CD4-positive, alpha-beta T cell (primary cell): ENCODE measurements at regions not wholly inside any gene's neighbourhood (a gene's known extent, or its start where the extent isn't known, plus 50 kb on each side); places are given as distances from the start of the nearest gene placed in this dataset.
"Not testable (repeated sequence)": the region's sequence is repeated elsewhere in the genome, so short reads cannot be mapped to it uniquely, and the experiment has no call there.

Experiments
- ATAC-seq: fragments of 200-7000 bp; cut with Tn5 transposase; one replicate; pipeline ENCODE4 v1.10.0; 2022; ENCODE audit warnings: mild to moderate bottlenecking; ENCODE audit not compliant: poor library complexity
- CTCF ChIA-PET: fragments of 350-600 bp; sonication (Branson Sonifier 250); formaldehyde crosslinking; loops from one replicate; lab custom pipeline; 2021; ENCODE audit warnings: antibody characterized with exemption, inconsistent platforms; lab: Charles Lee
- POLR2A ChIA-PET: fragments of 350-600 bp; sonication (Branson Sonifier 250); formaldehyde crosslinking; loops from one replicate; lab custom pipeline; 2021; ENCODE audit warnings: antibody characterized with exemption, inconsistent platforms; lab: Charles Lee
- DNase-seq, 14 experiments: peaks; one replicate each; pipeline ENCODE4 v3.0.0-alpha.2; 2013 to 2020; ENCODE audit warnings: mixed read lengths in 2 of 14
- H3K27ac ChIP-seq, 2 donors: one replicate each; pipeline versions ENCODE4 v1.5.1 to v1.7.0; 2013; ENCODE audit warnings: low read length in 2 of 2, low read depth in 1 of 2, mild to moderate bottlenecking in 1 of 2
- H3K27me3 ChIP-seq, 2 experiments: 1 replicate in 1 of 2; 2 replicates in 1 of 2; pipeline versions ENCODE4 v1.6.1 to v1.7.0; 2013; ENCODE audit warnings: low read length in 2 of 2, control low read depth in 1 of 2, mild to moderate bottlenecking in 1 of 2, moderate library complexity in 1 of 2; ENCODE audit not compliant: insufficient read depth in 2 of 2, control insufficient read depth in 1 of 2
- H3K36me3 ChIP-seq: one replicate; pipeline ENCODE4 v1.6.1; 2013; ENCODE audit warnings: low read length, control low read depth; ENCODE audit not compliant: insufficient read depth
- H3K4me1 ChIP-seq: one replicate; pipeline ENCODE4 v1.6.1; 2013; ENCODE audit warnings: low read length, control low read depth; ENCODE audit not compliant: insufficient read depth
- H3K4me3 ChIP-seq: one replicate; pipeline ENCODE4 v1.5.1; 2013; ENCODE audit warnings: mild to moderate bottlenecking, low read length, moderate library complexity
- H3K9me3 ChIP-seq, 2 experiments: 1 replicate in 1 of 2; 2 replicates in 1 of 2; pipeline versions ENCODE4 v1.6.1 to v1.7.0; 2013; ENCODE audit warnings: low read length in 2 of 2, mild to moderate bottlenecking in 2 of 2, control low read depth in 1 of 2, moderate library complexity in 1 of 2; ENCODE audit not compliant: control insufficient read depth in 1 of 2, insufficient read depth in 1 of 2
- H3K27ac Mint-ChIP-seq: one replicate; pipeline ENCODE4 v1.8.0; 2020; ENCODE audit warnings: mixed read lengths
- H3K27me3 Mint-ChIP-seq: one replicate; pipeline ENCODE4 v1.8.0; 2021; ENCODE audit warnings: mixed read lengths
- H3K36me3 Mint-ChIP-seq: one replicate; pipeline ENCODE4 v1.8.0; 2021; ENCODE audit warnings: low read depth, mixed read lengths
- H3K4me1 Mint-ChIP-seq: one replicate; pipeline ENCODE4 v1.8.0; 2021; ENCODE audit warnings: low read depth, mixed read lengths
- H3K4me3 Mint-ChIP-seq: one replicate; pipeline ENCODE4 v1.8.0; 2020; ENCODE audit warnings: mild to moderate bottlenecking, mixed read lengths
- H3K9me3 Mint-ChIP-seq: one replicate; pipeline ENCODE4 v1.8.0; 2020; ENCODE audit warnings: mixed read lengths
- CTCF ChIP-seq: fragments of 200-600 bp; IDR thresholded peaks from one replicate; pipeline ENCODE4 v1.8.0; 2022; ENCODE audit warnings: antibody characterized with exemption, mild to moderate bottlenecking
- intact Hi-C, 2 experiments: fragments of 100-400 bp; cut with DNase I in 1 of 2; cut with micrococcal nuclease in 1 of 2; formaldehyde crosslinking; loops; one replicate each; pipeline versions ENCODE4 v1.15.1 to v1.9.0; 2023 to 2025; cut with DNase I, micrococcal nuclease

- no peaks in the 10 kb centered on the region for H3K27me3 Mint-ChIP-seq
- ChIA-PET POLR2A (no interaction called here), CTCF (no interaction called here)
- DNase-seq = no peak
- H3K36me3 ChIP-seq = no peaks in the 10 kb centered on the region
- no peaks in the 10 kb centered on the region for H3K4me1 ChIP-seq
- no peak for ATAC-seq
- H3K4me3 Mint-ChIP-seq = no peak overlapping the region
- no peaks in the 10 kb centered on the region for H3K27me3 ChIP-seq
- intact Hi-C loops = no loop called here
- no peaks in the 10 kb centered on the region for H3K4me1 Mint-ChIP-seq
- peaks cover 5% of the 10 kb centered on the region for H3K9me3 Mint-ChIP-seq
- H3K27ac ChIP-seq = no peak overlapping the region
- H3K27ac Mint-ChIP-seq = no peak overlapping the region
- H3K9me3 ChIP-seq = peaks cover 0 to 3% of the 10 kb centered on the region in 2 experiments
- no peak for TF ChIP-seq CTCF
- no peaks in the 10 kb centered on the region for H3K36me3 Mint-ChIP-seq
- no peak overlapping the region for H3K4me3 ChIP-seq
Observed at GRCh38 chr3:154642145-154642544, 212.2 kb upstream of the GPR149 start.

GRCh38 chr3:154625756-154626155, 195.8 kb upstream of the GPR149 start:
- CTCF ChIA-PET = no interaction called here
- ATAC-seq (no peak), DNase-seq (no peak)
- Mint-ChIP-seq H3K36me3 (no peaks in the 10 kb centered on the region), H3K27me3 (no peaks in the 10 kb centered on the region), H3K27ac (no peak overlapping the region), H3K9me3 (peaks cover 11% of the 10 kb centered on the region), H3K4me3 (no peak overlapping the region), H3K4me1 (no peaks in the 10 kb centered on the region)
- no peak overlapping the region for H3K4me3 ChIP-seq
- no peak overlapping the region for H3K27ac ChIP-seq
- POLR2A ChIA-PET = no interaction called here
- H3K9me3 ChIP-seq = no peaks in the 10 kb centered on the region
- no peak for TF ChIP-seq CTCF
- H3K27me3 ChIP-seq = no peaks in the 10 kb centered on the region
- H3K36me3 ChIP-seq = no peaks in the 10 kb centered on the region
- no peaks in the 10 kb centered on the region for H3K4me1 ChIP-seq
- intact Hi-C loops = no loop called here

DNA sequence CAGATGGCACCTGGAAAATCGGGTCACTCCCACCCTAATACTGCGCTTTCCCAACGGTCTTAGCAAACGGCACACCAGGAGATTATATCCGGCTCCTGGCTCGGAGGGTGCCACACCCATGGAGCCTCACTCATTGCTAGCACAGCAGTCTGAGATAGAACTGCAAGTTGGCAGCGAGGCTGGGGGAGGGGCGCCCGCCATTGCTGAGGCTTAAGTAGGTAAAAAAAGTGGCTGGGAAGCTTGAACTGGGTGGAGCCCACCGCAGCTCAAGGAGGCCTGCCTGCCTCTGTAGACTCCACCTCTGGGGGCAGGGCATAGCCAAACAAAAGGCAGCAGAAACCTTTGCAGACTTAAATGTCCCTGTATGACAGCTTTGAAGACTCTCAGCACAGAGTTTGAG, 189.6 kb upstream of the GPR149 start:
- H3K27ac ChIP-seq, H3K27me3 Mint-ChIP-seq, H3K9me3 Mint-ChIP-seq, POLR2A ChIA-PET, H3K4me3 ChIP-seq, H3K36me3 Mint-ChIP-seq, H3K4me3 Mint-ChIP-seq, H3K4me1 Mint-ChIP-seq, H3K27me3 ChIP-seq, intact Hi-C loops, CTCF ChIA-PET, H3K27ac Mint-ChIP-seq, DNase-seq, ATAC-seq, H3K4me1 ChIP-seq, H3K36me3 ChIP-seq: not testable (repeated sequence)
- H3K9me3 ChIP-seq = peaks cover 0 to 15% of the 10 kb centered on the region in 2 experiments

- DNase-seq = no peak
- intact Hi-C loops = no loop called here
- no peak overlapping the region for H3K4me3 ChIP-seq
- ChIA-PET POLR2A (no interaction called here), CTCF (no interaction called here)
- Mint-ChIP-seq H3K4me1 (no peaks in the 10 kb centered on the region), H3K27me3 (no peaks in the 10 kb centered on the region), H3K36me3 (no peaks in the 10 kb centered on the region), H3K27ac (no peak overlapping the region), H3K4me3 (no peak overlapping the region), H3K9me3 (peaks cover 10% of the 10 kb centered on the region)
- no peaks in the 10 kb centered on the region for H3K4me1 ChIP-seq
- no peaks in the 10 kb centered on the region for H3K27me3 ChIP-seq
- peaks cover 0 to 15% of the 10 kb centered on the region in 2 experiments for H3K9me3 ChIP-seq
- no peak overlapping the region for H3K27ac ChIP-seq
- no peak for ATAC-seq
- no peak for TF ChIP-seq CTCF
- no peaks in the 10 kb centered on the region for H3K36me3 ChIP-seq
Observed at GRCh38 chr3:154616298-154616697, 186.3 kb upstream of the GPR149 start.
